HG03520 (cell line): ENCODE measurements at regions not wholly inside any gene's neighbourhood (a gene's known extent, or its start where the extent isn't known, plus 50 kb on each side); places are given as distances from the start of the nearest gene placed in this dataset.

Source experiments
- ATAC-seq: cut with Tn5 transposase; IDR thresholded peaks from one replicate; pipeline ENCODE4 v1.9.1; 2021; ENCODE audit warnings: mild to moderate bottlenecking, moderate library complexity; ENCODE audit not compliant: unreplicated experiment

- no peak for ATAC-seq
These were observed 77.3 kb upstream of the ITGA1 start for GRCh38 chr5:52710310-52710971.

GRCh38 chr5:52710972-52711596, 76.6 kb upstream of the ITGA1 start:
- no peak for ATAC-seq

GRCh38 chr5:52712354-52712753, 75.4 kb upstream of the ITGA1 start:
- ATAC-seq, result no peak

- ATAC-seq, result peak; percentile 85
These were observed 62.5 kb upstream of the ITGA1 start for GRCh38 chr5:52725065-52725746.

GRCh38 chr5:52725808-52726207, 61.9 kb upstream of the ITGA1 start:
- ATAC-seq, result peak; percentile 20

GRCh38 chr5:52727020-52727419, 60.7 kb upstream of the ITGA1 start:
- no peak for ATAC-seq

GRCh38 chr5:52727576-52727975, 60.1 kb upstream of the ITGA1 start:
- ATAC-seq, result no peak

- ATAC-seq, result no peak
These were observed 59.5 kb upstream of the ITGA1 start for GRCh38 chr5:52728224-52728623.

- ATAC-seq, result no peak
These were observed 59.0 kb upstream of the ITGA1 start for GRCh38 chr5:52728686-52729085.

- no peak for ATAC-seq
These were observed 56.3 kb upstream of the ITGA1 start for GRCh38 chr5:52731274-52732027.

- no peak for ATAC-seq
These were observed 53.2 kb upstream of the ITGA1 start for GRCh38 chr5:52734557-52734956.

- ATAC-seq, result no peak
These were observed 52.6 kb upstream of the ITGA1 start for GRCh38 chr5:52735139-52735538.
